Panc1 (cell line): ENCODE measurements at regions not wholly inside any gene's neighbourhood (a gene's known extent, or its start where the extent isn't known, plus 50 kb on each side); places are given as distances from the start of the nearest gene placed in this dataset.

Source experiments
- ATAC-seq: fragments of 200-7000 bp; cut with Tn5 transposase; 2 replicates; pipeline ENCODE4 v1.9.1; 2020; ENCODE audit warnings: mild to moderate bottlenecking, moderate library complexity
- BruUV-seq: library from RNA; stranded (reverse); fragments of 400-500 nt; replicated peaks from 2 replicates; lab custom pipeline; 2021; lab: Mats Ljungman, UMichigan
- CTCF ChIA-PET: fragments of 300-600 bp; sonication (Branson Sonifier 250); formaldehyde crosslinking; loops from one replicate; lab custom pipeline; 2022; ENCODE audit warnings: antibody characterized with exemption; lab: Charles Lee
- POLR2A ChIA-PET: fragments of 300-600 bp; sonication (Branson Sonifier 250); formaldehyde crosslinking; loops from one replicate; lab custom pipeline; 2022; ENCODE audit warnings: antibody characterized with exemption; lab: Charles Lee
- DNase-seq: peaks from one replicate; pipeline ENCODE4 v3.0.0-alpha.2; 2010; ENCODE audit warnings: low read depth, low spot score
- H3K27ac ChIP-seq: 2 replicates; pipeline ENCODE4 v1.5.1; 2011; ENCODE audit warnings: mild to moderate bottlenecking, low read length, inconsistent platforms
- H3K27me3 ChIP-seq: fragments of 200-500 bp; sonication (Bioruptor generic); 2 replicates; pipeline ENCODE4 v1.6.0; 2014; ENCODE audit warnings: low read length, inconsistent platforms; ENCODE audit not compliant: control insufficient read depth, insufficient read depth
- H3K36me3 ChIP-seq: fragments of 200-500 bp; sonication (Bioruptor generic); 2 replicates; pipeline ENCODE4 v1.5.1; 2014; ENCODE audit warnings: inconsistent platforms, mild to moderate bottlenecking, low read length, moderate library complexity; ENCODE audit not compliant: control insufficient read depth, insufficient read depth
- H3K4me1 ChIP-seq: 2 replicates; pipeline ENCODE4 v1.5.1; 2011; ENCODE audit warnings: inconsistent platforms, mild to moderate bottlenecking, low read length, moderate library complexity; ENCODE audit not compliant: control insufficient read depth, insufficient read depth
- H3K4me3 ChIP-seq, 2 experiments: 2 replicates each; pipeline ENCODE4 v1.5.1; 2011 to 2012; ENCODE audit warnings: low read depth in 2 of 2, low read length in 2 of 2, mild to moderate bottlenecking in 2 of 2, inconsistent platforms in 1 of 2, moderate library complexity in 1 of 2
- H3K9me3 ChIP-seq: fragments of 200-500 bp; sonication (Bioruptor generic); 2 replicates; pipeline ENCODE4 v1.5.1; 2014; ENCODE audit warnings: low read depth, mild to moderate bottlenecking, inconsistent platforms, low read length, moderate library complexity; ENCODE audit not compliant: control insufficient read depth, insufficient read depth
- CTCF ChIP-seq: fragments of 450-650 bp; IDR thresholded peaks from 2 replicates; pipeline ENCODE4 v1.5.1; 2017; ENCODE audit warnings: mild to moderate bottlenecking
- POLR2AphosphoS5 ChIP-seq: IDR thresholded peaks from 2 replicates; pipeline ENCODE4 v1.6.1; 2012; ENCODE audit warnings: mild to moderate bottlenecking, low read depth, low read length, moderate library complexity
- SIN3A ChIP-seq: IDR thresholded peaks from 2 replicates; pipeline ENCODE4 v1.6.1; 2012; ENCODE audit warnings: low read depth, mild to moderate bottlenecking, low read length, moderate library complexity, borderline replicate concordance; ENCODE audit not compliant: insufficient read depth
- TCF7L2 ChIP-seq: IDR thresholded peaks from 2 replicates; pipeline ENCODE4 v1.6.1; 2011; ENCODE audit warnings: mild to moderate bottlenecking, low read depth, low read length, inconsistent platforms
- in situ Hi-C: cut with HindIII; loops from 2 replicates; pipeline ENCODE4 v1.10.0; 2016; ENCODE audit warnings: low sequenced_read_pairs, low pct_unique_long_range_greater_than_20kb
- intact Hi-C: fragments of 100-400 bp; cut with micrococcal nuclease; formaldehyde crosslinking; loops from one replicate; pipeline ENCODE4 v1.10.0; 2022; ENCODE audit not compliant: unreplicated experiment
- TF ChIP-seq, protein P1 (sequence below), 2 experiments: IDR thresholded peaks; 2 replicates each; pipeline ENCODE4 v1.6.1; 2011 to 2012; ENCODE audit warnings: low read depth in 2 of 2, control low read depth in 1 of 2, low read length in 1 of 2, mild to moderate bottlenecking in 1 of 2, moderate library complexity in 1 of 2; ENCODE audit not compliant: insufficient read depth in 1 of 2

DNA sequence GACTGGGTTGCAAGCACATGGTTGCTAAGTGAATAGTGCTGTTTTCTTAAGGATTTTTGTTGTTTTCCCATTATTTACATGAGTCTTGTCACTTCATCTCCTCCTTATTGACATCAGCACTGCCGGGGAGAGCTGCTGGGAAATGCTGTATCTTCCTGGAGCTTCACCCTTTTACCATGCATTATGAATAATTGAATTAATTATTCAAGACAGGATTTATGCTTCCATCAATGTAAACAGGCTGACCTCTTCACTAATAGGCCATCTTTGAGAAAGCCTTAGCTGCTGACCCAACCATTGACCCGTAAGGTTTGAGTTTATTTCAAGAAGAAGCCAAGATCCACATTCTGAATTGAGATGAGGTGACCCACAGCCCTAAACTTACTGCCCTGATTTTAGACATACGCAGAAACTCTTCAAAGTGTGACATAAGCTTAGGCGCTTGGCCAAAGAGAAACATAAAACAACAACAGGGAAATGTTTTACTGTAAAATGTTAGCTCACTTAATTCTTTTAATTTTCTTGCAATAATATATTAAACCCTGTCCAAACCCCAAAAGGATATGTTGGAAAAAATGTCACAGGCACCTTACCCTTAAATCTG, 365.5 kb upstream of the SYT4 start:
- no peak overlapping the region for H3K4me3 ChIP-seq
- no peak overlapping the region for H3K27ac ChIP-seq
- H3K27me3 ChIP-seq = no peaks in the 10 kb centered on the region
- ChIA-PET CTCF (no interaction called here), POLR2A (no interaction called here)
- BruUV-seq = no TSS peak
- intact Hi-C loops = no loop called here
- ATAC-seq = no peak
- no peaks in the 10 kb centered on the region for H3K4me1 ChIP-seq
- in situ Hi-C loops = no loop called here
- no peak for DNase-seq
- no peaks in the 10 kb centered on the region for H3K9me3 ChIP-seq
- H3K36me3 ChIP-seq = no peaks in the 10 kb centered on the region
- TF ChIP-seq SIN3A (no peak), CTCF (no peak), TCF7L2 (no peak), POLR2AphosphoS5 (no peak)
- TF ChIP-seq, protein P1, sequence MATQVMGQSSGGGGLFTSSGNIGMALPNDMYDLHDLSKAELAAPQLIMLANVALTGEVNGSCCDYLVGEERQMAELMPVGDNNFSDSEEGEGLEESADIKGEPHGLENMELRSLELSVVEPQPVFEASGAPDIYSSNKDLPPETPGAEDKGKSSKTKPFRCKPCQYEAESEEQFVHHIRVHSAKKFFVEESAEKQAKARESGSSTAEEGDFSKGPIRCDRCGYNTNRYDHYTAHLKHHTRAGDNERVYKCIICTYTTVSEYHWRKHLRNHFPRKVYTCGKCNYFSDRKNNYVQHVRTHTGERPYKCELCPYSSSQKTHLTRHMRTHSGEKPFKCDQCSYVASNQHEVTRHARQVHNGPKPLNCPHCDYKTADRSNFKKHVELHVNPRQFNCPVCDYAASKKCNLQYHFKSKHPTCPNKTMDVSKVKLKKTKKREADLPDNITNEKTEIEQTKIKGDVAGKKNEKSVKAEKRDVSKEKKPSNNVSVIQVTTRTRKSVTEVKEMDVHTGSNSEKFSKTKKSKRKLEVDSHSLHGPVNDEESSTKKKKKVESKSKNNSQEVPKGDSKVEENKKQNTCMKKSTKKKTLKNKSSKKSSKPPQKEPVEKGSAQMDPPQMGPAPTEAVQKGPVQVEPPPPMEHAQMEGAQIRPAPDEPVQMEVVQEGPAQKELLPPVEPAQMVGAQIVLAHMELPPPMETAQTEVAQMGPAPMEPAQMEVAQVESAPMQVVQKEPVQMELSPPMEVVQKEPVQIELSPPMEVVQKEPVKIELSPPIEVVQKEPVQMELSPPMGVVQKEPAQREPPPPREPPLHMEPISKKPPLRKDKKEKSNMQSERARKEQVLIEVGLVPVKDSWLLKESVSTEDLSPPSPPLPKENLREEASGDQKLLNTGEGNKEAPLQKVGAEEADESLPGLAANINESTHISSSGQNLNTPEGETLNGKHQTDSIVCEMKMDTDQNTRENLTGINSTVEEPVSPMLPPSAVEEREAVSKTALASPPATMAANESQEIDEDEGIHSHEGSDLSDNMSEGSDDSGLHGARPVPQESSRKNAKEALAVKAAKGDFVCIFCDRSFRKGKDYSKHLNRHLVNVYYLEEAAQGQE (IDR thresholded peaks at IDR 0.05; ENCODE audit: insufficient read depth in 1 of 2, low read depth in 2 of 2, low read length in 1 of 2) = no peak

GRCh38 chr18:43648002-43648401, 370.7 kb upstream of the SYT4 start:
- Histone ChIP-seq H3K36me3 (no peaks in the 10 kb centered on the region), H3K9me3 (no peaks in the 10 kb centered on the region), H3K4me1 (no peaks in the 10 kb centered on the region), H3K27ac (no peak overlapping the region), H3K27me3 (no peaks in the 10 kb centered on the region), H3K4me3 (no peak overlapping the region)
- BruUV-seq = no TSS peak
- ATAC-seq (no peak), DNase-seq (no peak)
- in situ Hi-C loops (no loop called here), intact Hi-C loops (no loop called here)
- no peak for TF ChIP-seq CTCF
- TF ChIP-seq, protein P1 (IDR thresholded peaks at IDR 0.05; ENCODE audit: insufficient read depth in 1 of 2, low read depth in 2 of 2, low read length in 1 of 2) = no peak
- TF ChIP-seq TCF7L2 = no peak
- POLR2A ChIA-PET = no interaction called here
- CTCF ChIA-PET = no interaction called here
